ENCODE measurements at regions not wholly inside any gene's neighbourhood (a gene's known extent, or its start where the extent isn't known, plus 50 kb on each side); places are given as distances from the start of the nearest gene placed in this dataset.

GRCh38 chr16:82329504-82330192 lies 159.6 kb upstream of the MPHOSPH6 start:
- Histone ChIP-seq H3K27ac (no peak overlapping the region), H3K9me3 (no peaks in the 10 kb centered on the region), H3K4me3 (no peak overlapping the region), H3K36me3 (no peaks in the 10 kb centered on the region), H3K4me1 (no peaks in the 10 kb centered on the region), H3K27me3 (no peaks in the 10 kb centered on the region)
- intact Hi-C loops (cut with DNase I), result no loop called here
- TF ChIP-seq POLR2A (IDR thresholded peaks at IDR 0.05) (no peak), EP300 (IDR thresholded peaks at IDR 0.05) (no peak), POLR2AphosphoS5 (IDR thresholded peaks at IDR 0.05) (no peak)
- TF ChIP-seq, protein P1, sequence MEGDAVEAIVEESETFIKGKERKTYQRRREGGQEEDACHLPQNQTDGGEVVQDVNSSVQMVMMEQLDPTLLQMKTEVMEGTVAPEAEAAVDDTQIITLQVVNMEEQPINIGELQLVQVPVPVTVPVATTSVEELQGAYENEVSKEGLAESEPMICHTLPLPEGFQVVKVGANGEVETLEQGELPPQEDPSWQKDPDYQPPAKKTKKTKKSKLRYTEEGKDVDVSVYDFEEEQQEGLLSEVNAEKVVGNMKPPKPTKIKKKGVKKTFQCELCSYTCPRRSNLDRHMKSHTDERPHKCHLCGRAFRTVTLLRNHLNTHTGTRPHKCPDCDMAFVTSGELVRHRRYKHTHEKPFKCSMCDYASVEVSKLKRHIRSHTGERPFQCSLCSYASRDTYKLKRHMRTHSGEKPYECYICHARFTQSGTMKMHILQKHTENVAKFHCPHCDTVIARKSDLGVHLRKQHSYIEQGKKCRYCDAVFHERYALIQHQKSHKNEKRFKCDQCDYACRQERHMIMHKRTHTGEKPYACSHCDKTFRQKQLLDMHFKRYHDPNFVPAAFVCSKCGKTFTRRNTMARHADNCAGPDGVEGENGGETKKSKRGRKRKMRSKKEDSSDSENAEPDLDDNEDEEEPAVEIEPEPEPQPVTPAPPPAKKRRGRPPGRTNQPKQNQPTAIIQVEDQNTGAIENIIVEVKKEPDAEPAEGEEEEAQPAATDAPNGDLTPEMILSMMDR (IDR thresholded peaks at IDR 0.05), result no peak
- 35 to 67% methylated on average over 11 of the region's 11 CpGs for WGBS, 2 donors
- no peak for DNase-seq

GRCh38 chr16:82328881-82329469 lies 159.0 kb upstream of the MPHOSPH6 start:
- intact Hi-C loops (cut with DNase I), result no loop called here
- 41 to 52% methylated on average over 5 of the region's 5 CpGs for WGBS, 2 donors
- DNase-seq, result no peak

GRCh38 chr16:82323171-82323570 lies 153.1 kb upstream of the MPHOSPH6 start:
- H3K4me1 ChIP-seq, result peaks cover 0 to 3% (median 2%) of the 10 kb centered on the region in 4 donors
- H3K27me3 ChIP-seq, result no peaks in the 10 kb centered on the region
- H3K36me3 ChIP-seq, result no peaks in the 10 kb centered on the region
- H3K9me3 ChIP-seq, result peaks cover 0 to 10% (median 0%) of the 10 kb centered on the region in 4 donors
- TF ChIP-seq EP300 (IDR thresholded peaks at IDR 0.05), result no peak
- TF ChIP-seq, protein P1 (IDR thresholded peaks at IDR 0.05), result no peak
- no peak for TF ChIP-seq POLR2AphosphoS5 (IDR thresholded peaks at IDR 0.05)
- DNase-seq, result no peak
- H3K27ac ChIP-seq, result no peak overlapping the region
- WGBS, 2 donors, result 96 to 99% methylated on average over 2 of the region's 2 CpGs
- no peak overlapping the region for H3K4me3 ChIP-seq
- intact Hi-C loops (cut with DNase I), result no loop called here

More at GRCh38 chr16:82328881-82329469, 159.0 kb upstream of the MPHOSPH6 start:
- no peaks in the 10 kb centered on the region for H3K9me3 ChIP-seq
- H3K4me1 ChIP-seq, result no peaks in the 10 kb centered on the region
- H3K36me3 ChIP-seq, result no peaks in the 10 kb centered on the region
- H3K27ac ChIP-seq, result no peak overlapping the region
- TF ChIP-seq EP300 (IDR thresholded peaks at IDR 0.05), result no peak
- no peak for TF ChIP-seq POLR2AphosphoS5 (IDR thresholded peaks at IDR 0.05)
- no peak for TF ChIP-seq POLR2A (IDR thresholded peaks at IDR 0.05)
- TF ChIP-seq, protein P1 (IDR thresholded peaks at IDR 0.05), result no peak
- no peaks in the 10 kb centered on the region for H3K27me3 ChIP-seq
- no peak overlapping the region for H3K4me3 ChIP-seq

DNA sequence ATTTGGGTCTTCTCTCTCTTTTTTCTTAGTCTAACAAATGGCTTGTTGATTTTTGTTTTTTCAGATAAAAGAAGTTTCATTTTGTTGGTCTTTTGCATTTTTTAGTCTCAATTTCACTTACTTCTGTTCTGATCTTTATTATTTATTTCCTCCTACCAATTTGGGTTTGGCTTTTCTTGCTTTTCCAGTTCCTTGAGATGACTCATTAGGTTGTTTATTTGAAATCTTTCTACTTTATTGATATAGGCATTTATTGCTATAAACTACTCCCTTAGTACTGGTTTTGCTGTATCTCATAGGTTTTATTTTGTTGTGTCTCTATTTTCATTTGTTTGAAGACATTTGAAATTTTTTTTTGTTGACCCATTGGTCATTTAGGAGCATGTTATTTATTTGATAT lies 152.2 kb upstream of the MPHOSPH6 start:
- Histone ChIP-seq H3K36me3 (no peaks in the 10 kb centered on the region), H3K27ac (no peak overlapping the region), H3K27me3 (no peaks in the 10 kb centered on the region), H3K9me3 (peaks cover 0 to 10% (median 0%) of the 10 kb centered on the region in 4 donors), H3K4me1 (peaks cover 0 to 10% (median 8%) of the 10 kb centered on the region in 4 donors), H3K4me3 (no peak overlapping the region)
- intact Hi-C loops (cut with DNase I), result no loop called here
- TF ChIP-seq POLR2AphosphoS5 (IDR thresholded peaks at IDR 0.05) (no peak), POLR2A (IDR thresholded peaks at IDR 0.05) (no peak), EP300 (IDR thresholded peaks at IDR 0.05) (no peak)
- TF ChIP-seq, protein P1 (IDR thresholded peaks at IDR 0.05), result no peak
- DNase-seq, result no peak

Measured in sigmoid colon (tissue), 6 donors.